ENCODE measurements at regions not wholly inside any gene's neighbourhood (a gene's known extent, or its start where the extent isn't known, plus 50 kb on each side); places are given as distances from the start of the nearest gene placed in this dataset.

- peaks cover 3% of the 10 kb centered on the region for H3K9me3 Mint-ChIP-seq
- no peaks in the 10 kb centered on the region for H3K4me1 Mint-ChIP-seq (ENCODE audit: low read depth)
- H3K27me3 Mint-ChIP-seq = no peaks in the 10 kb centered on the region
- H3K36me3 Mint-ChIP-seq (ENCODE audit: low read depth) = no peaks in the 10 kb centered on the region
- no peak overlapping the region for H3K4me3 Mint-ChIP-seq
- no peak overlapping the region for H3K27ac Mint-ChIP-seq
These were observed 589.2 kb downstream of the SEMA5A start for GRCh38 chr5:8956659-8957058.

- H3K36me3 Mint-ChIP-seq (ENCODE audit: low read depth) = no peaks in the 10 kb centered on the region
- H3K9me3 Mint-ChIP-seq = peaks cover 3% of the 10 kb centered on the region
- no peak overlapping the region for H3K4me3 Mint-ChIP-seq
- H3K4me1 Mint-ChIP-seq (ENCODE audit: low read depth) = no peaks in the 10 kb centered on the region
- no peaks in the 10 kb centered on the region for H3K27me3 Mint-ChIP-seq
- no peak overlapping the region for H3K27ac Mint-ChIP-seq
These were observed 587.3 kb downstream of the SEMA5A start for GRCh38 chr5:8958602-8959001.

- no peaks in the 10 kb centered on the region for H3K4me1 Mint-ChIP-seq (ENCODE audit: low read depth)
- H3K36me3 Mint-ChIP-seq (ENCODE audit: low read depth) = no peaks in the 10 kb centered on the region
- H3K4me3 Mint-ChIP-seq = no peak overlapping the region
- no peak overlapping the region for H3K27ac Mint-ChIP-seq
- H3K9me3 Mint-ChIP-seq = peaks cover 10% of the 10 kb centered on the region
- H3K27me3 Mint-ChIP-seq = no peaks in the 10 kb centered on the region
These were observed 584.7 kb downstream of the SEMA5A start for GRCh38 chr5:8961219-8961618.

GRCh38 chr5:8961956-8962355 lies 583.9 kb downstream of the SEMA5A start:
- Mint-ChIP-seq H3K27ac (no peak overlapping the region), H3K27me3 (no peaks in the 10 kb centered on the region), H3K36me3 (ENCODE audit: low read depth) (no peaks in the 10 kb centered on the region), H3K4me3 (no peak overlapping the region), H3K4me1 (ENCODE audit: low read depth) (no peaks in the 10 kb centered on the region), H3K9me3 (peaks cover 10% of the 10 kb centered on the region)

GRCh38 chr5:8981016-8981415 lies 564.9 kb downstream of the SEMA5A start:
- H3K9me3 Mint-ChIP-seq = peaks cover 1% of the 10 kb centered on the region
- H3K4me3 Mint-ChIP-seq = no peak overlapping the region
- no peaks in the 10 kb centered on the region for H3K36me3 Mint-ChIP-seq (ENCODE audit: low read depth)
- no peaks in the 10 kb centered on the region for H3K4me1 Mint-ChIP-seq (ENCODE audit: low read depth)
- no peak overlapping the region for H3K27ac Mint-ChIP-seq
- no peaks in the 10 kb centered on the region for H3K27me3 Mint-ChIP-seq

GRCh38 chr5:8981496-8981895 lies 564.4 kb downstream of the SEMA5A start:
- Mint-ChIP-seq H3K27me3 (no peaks in the 10 kb centered on the region), H3K36me3 (ENCODE audit: low read depth) (no peaks in the 10 kb centered on the region), H3K9me3 (peaks cover 4% of the 10 kb centered on the region), H3K4me1 (ENCODE audit: low read depth) (no peaks in the 10 kb centered on the region), H3K4me3 (no peak overlapping the region), H3K27ac (no peak overlapping the region)

GRCh38 chr5:8984386-8984785 lies 561.5 kb downstream of the SEMA5A start:
- H3K27ac Mint-ChIP-seq = no peak overlapping the region
- H3K36me3 Mint-ChIP-seq (ENCODE audit: low read depth) = no peaks in the 10 kb centered on the region
- H3K9me3 Mint-ChIP-seq = peaks cover 6% of the 10 kb centered on the region
- H3K4me1 Mint-ChIP-seq (ENCODE audit: low read depth) = no peaks in the 10 kb centered on the region
- H3K4me3 Mint-ChIP-seq = no peak overlapping the region
- no peaks in the 10 kb centered on the region for H3K27me3 Mint-ChIP-seq

Data from stimulated activated naive CD8-positive, alpha-beta T cell treated with anti-CD3 and anti-CD28 coated beads, Interleukin-15, Interleukin-2, amounts not matched to agents 100 ng/mL and 50 ng/mL, for 24 hours (primary cell).